HG02571 (cell line): ENCODE measurements at regions not wholly inside any gene's neighbourhood (a gene's known extent, or its start where the extent isn't known, plus 50 kb on each side); places are given as distances from the start of the nearest gene placed in this dataset.

Experiments
- ATAC-seq: cut with Tn5 transposase; IDR thresholded peaks from one replicate; pipeline ENCODE4 v1.9.1; 2021; ENCODE audit warnings: mild to moderate bottlenecking, moderate library complexity; ENCODE audit not compliant: unreplicated experiment

GRCh38 chr14:98949051-98949450 is 322.9 kb downstream of the BCL11B start:
- no peak for ATAC-seq

GRCh38 chr14:98949481-98950135 is 322.4 kb downstream of the BCL11B start:
- ATAC-seq = no peak

- no peak for ATAC-seq
These were observed 321.6 kb downstream of the BCL11B start for GRCh38 chr14:98950353-98950895.

GRCh38 chr14:98951031-98951430 is 321.0 kb downstream of the BCL11B start:
- ATAC-seq = no peak

- ATAC-seq = no peak
These were observed 320.4 kb downstream of the BCL11B start for GRCh38 chr14:98951521-98952152.

- ATAC-seq = no peak
These were observed 319.2 kb downstream of the BCL11B start for GRCh38 chr14:98952593-98953350.

- ATAC-seq = no peak
These were observed 318.2 kb downstream of the BCL11B start for GRCh38 chr14:98953551-98954348.

- no peak for ATAC-seq
These were observed 317.5 kb downstream of the BCL11B start for GRCh38 chr14:98954349-98955000.

- ATAC-seq = no peak
These were observed 316.8 kb downstream of the BCL11B start for GRCh38 chr14:98955036-98955740.

- ATAC-seq = no peak
These were observed 316.3 kb downstream of the BCL11B start for GRCh38 chr14:98955741-98956070.

- ATAC-seq = no peak
These were observed 315.8 kb downstream of the BCL11B start for GRCh38 chr14:98956181-98956580.

- ATAC-seq = no peak
These were observed 315.3 kb downstream of the BCL11B start for GRCh38 chr14:98956661-98957060.

- no peak for ATAC-seq
These were observed 314.6 kb downstream of the BCL11B start for GRCh38 chr14:98957211-98958047.

GRCh38 chr14:98958048-98958631 is 313.9 kb downstream of the BCL11B start:
- ATAC-seq = no peak

- no peak for ATAC-seq
These were observed 313.4 kb downstream of the BCL11B start for GRCh38 chr14:98958632-98959031.

GRCh38 chr14:98959410-98959809 is 312.6 kb downstream of the BCL11B start:
- ATAC-seq = no peak

- no peak for ATAC-seq
These were observed 311.9 kb downstream of the BCL11B start for GRCh38 chr14:98959958-98960616.

- no peak for ATAC-seq
These were observed 311.4 kb downstream of the BCL11B start for GRCh38 chr14:98960617-98961013.
